KOPT-K1 (cell line): ENCODE measurements at regions not wholly inside any gene's neighbourhood (a gene's known extent, or its start where the extent isn't known, plus 50 kb on each side); places are given as distances from the start of the nearest gene placed in this dataset.
"Not testable (repeated sequence)": the region's sequence is repeated elsewhere in the genome, so short reads cannot be mapped to it uniquely, and the experiment has no call there.

Experiments used
- H3K27ac ChIP-seq: fragments of 200-600 bp; sonication (generic); 2 replicates; pipeline ENCODE4 v1.5.1; 2016; ENCODE audit warnings: antibody characterized with exemption, mild to moderate bottlenecking, low read depth, low read length; ENCODE audit not compliant: poor library complexity, severe bottlenecking
- H3K36me3 ChIP-seq: fragments of 200-600 bp; sonication (generic); 2 replicates; pipeline ENCODE4 v1.5.1; 2017; ENCODE audit warnings: antibody characterized with exemption, mild to moderate bottlenecking, low read length, moderate library complexity; ENCODE audit not compliant: insufficient read depth
- H3K9me3 ChIP-seq: fragments of 200-600 bp; sonication (generic); 2 replicates; pipeline ENCODE4 v1.5.1; 2017; ENCODE audit warnings: antibody characterized with exemption, low read length, mild to moderate bottlenecking; ENCODE audit not compliant: insufficient read depth, poor library complexity, severe bottlenecking

DNA sequence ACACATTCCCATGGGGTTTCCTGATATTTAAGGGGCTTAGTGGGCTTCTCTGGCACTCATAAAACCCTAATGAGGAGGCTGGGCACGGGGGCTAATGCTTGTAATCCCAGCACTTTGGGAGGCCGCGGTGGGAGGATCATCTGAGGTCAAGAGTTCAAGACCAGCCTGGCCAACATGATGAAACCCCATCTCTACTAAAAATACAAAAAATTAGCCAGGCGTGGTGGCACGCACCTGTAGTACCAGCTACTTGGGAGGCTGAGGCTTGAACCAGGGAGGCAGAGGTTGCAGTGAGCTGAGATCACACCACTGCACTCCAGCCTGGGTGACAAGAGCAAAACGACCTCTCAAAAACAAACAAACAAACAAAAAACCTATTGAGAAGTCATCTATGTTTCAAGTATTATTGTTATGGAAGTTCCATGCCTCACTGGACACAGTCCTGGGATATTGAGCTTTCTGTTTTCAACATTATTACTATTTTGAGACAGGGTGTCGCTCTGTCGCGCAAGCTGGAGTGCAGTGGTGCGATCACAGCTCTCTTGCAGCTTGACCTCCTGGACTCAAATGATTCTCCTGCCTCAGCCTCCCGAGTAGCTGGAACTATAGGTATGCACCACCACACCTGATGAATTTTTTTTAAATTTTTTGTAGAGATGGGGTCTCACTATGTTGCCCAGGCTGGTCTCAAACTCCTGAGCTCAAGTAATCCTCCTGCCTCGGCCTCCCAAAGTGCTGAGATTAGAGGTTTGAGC lies 297.9 kb downstream of the GOLGA6L6 start:
- not testable (repeated sequence) for H3K36me3 ChIP-seq, H3K27ac ChIP-seq, H3K9me3 ChIP-seq

DNA sequence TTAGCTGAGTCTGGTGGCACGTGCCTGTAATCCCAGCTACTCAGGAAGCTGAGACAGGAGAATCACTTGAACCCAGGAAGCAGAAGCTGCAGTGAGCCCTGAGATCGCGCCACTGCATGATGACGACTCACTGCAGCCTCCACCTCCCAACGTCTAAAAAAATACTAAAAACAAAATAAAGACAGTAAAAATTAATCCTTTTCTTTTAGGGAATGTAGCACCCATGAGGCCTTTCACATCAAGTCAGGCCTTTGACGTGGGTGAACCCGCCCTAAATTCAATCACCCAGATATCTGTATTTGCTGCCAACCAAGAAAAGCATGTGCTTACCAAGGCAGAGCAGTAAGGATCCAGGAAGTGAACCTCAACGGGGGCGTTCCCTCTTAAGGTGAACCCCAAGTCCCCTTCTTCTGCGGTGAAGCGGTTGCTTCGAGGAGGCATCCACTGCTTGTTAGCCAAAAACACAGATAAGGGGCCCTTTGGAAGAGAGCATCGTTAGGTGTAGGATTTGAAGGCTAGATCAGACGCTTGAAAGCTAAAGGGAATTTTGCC lies 301.2 kb downstream of the GOLGA6L6 start:
- H3K27ac ChIP-seq, H3K36me3 ChIP-seq, H3K9me3 ChIP-seq: not testable (repeated sequence)

DNA sequence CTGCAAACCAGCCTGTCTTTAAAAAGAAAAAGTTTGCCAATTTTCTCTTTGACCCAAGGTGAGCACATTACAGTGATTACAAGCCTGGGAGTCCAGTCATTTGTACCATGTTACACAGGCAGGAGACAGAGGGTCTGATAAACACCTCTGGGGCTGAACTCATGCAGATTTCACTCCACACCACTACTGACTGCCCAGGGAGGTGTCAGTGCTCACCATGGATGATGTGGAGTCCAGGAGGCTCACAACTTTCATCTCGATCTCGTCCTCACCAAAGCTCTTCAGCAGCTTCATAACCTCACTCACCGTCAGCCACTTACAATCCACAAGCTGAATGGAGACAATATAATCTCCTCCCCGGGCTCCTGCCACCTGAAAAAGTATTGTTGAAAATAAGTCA lies 302.4 kb downstream of the GOLGA6L6 start:
- not testable (repeated sequence) for H3K9me3 ChIP-seq, H3K27ac ChIP-seq, H3K36me3 ChIP-seq

DNA sequence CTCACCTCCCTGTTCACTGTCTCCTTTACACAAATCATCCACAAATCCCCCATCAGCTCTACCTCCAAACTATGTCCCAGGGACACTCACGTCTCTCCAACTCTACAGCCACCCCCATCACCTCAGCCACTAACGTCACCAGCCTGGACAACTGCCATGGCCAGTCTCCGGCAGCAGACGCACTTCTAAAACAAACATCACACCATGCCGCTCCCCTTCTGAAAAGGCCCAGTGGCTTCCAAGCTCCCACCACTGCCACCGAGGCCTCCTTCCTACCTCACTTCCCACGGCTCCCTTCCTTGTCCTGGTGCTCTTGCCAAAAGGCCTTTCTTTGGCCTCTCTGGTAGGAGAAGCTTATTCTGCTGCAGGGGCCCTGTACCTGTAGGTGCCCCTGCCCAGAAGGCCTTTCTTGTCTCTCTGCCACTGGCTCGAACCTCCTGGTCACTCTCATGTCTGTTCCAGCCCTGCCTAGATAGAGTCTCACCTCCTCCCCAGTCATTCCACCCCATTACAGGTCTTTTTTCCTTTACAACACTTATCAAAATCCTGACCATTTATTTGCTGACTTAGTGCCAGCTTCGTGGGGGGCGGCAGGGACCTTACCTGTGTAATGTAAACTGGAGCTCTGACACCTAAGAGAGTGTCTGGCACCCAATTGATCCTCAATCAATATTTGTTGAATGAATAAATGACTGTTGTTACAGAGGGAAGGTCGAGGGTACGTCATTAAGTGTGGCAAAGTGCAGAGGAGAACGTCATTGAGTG lies 304.2 kb downstream of the GOLGA6L6 start:
- not testable (repeated sequence) for H3K9me3 ChIP-seq, H3K36me3 ChIP-seq, H3K27ac ChIP-seq

DNA sequence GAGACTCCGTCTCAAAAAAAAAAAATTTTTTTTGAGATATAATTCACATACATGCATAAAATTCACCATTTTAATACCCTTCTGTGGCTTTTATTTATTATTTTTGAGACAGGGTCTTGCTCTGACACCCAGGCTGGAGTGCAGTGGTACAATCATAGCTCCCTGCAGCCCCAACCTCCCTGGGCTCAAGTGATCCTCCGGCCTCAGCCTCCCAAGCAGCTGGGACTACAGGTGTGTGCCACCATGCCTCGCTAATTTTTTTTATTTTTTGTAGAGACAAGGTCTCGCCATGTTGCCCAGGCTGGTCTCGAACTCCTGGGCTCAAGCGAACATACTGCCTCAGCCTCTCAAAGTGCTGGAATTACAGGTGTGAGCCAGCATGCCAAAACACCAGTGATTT lies 305.9 kb downstream of the GOLGA6L6 start:
- not testable (repeated sequence) for H3K9me3 ChIP-seq, H3K27ac ChIP-seq, H3K36me3 ChIP-seq

DNA sequence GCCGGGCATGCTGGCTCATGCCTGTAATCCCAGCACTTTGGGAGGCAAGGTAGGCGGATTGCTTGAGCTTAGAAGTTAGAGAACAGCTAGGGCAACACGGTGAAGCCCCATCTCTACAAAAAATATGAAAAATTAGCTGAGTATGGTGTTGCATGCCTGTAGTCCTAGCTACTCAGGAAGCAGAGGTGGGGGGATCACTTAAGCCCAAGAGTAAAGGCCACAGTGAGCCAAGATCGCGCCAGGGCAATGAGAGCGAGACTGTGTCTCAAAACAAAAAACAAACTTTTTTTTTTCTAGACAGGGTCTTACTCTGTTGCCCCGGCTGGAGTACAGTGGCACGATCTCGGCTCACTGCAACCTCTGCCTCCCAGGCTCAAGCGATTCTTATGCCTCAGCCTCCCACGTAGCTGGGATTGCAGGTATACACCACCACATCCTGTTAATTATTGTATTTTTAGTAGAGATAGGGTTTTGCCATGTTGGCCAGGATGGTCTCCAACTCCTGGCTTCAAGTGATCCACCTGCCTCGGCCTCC lies 307.5 kb downstream of the GOLGA6L6 start:
- not testable (repeated sequence) for H3K9me3 ChIP-seq, H3K36me3 ChIP-seq, H3K27ac ChIP-seq

DNA sequence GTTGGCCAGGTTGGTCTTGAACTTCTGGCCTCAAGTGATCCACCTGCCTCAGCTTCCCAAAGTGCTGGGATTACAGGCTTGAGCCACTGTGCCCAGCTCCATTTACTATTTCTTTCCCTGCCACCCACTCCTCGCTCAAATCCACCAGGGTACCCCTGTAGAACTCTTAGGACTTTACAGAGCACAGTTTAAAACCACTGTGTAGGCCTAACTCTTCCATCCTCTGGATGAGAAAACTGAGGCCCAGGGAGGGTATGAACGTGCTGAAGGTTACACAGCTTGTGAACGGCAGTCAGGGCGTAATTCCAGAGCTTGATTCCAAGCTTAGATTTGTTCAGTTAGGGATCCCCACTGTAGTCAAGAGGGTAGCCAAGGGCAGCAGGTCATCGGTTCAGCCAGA lies 309.1 kb downstream of the GOLGA6L6 start:
- not testable (repeated sequence) for H3K27ac ChIP-seq, H3K36me3 ChIP-seq, H3K9me3 ChIP-seq

DNA sequence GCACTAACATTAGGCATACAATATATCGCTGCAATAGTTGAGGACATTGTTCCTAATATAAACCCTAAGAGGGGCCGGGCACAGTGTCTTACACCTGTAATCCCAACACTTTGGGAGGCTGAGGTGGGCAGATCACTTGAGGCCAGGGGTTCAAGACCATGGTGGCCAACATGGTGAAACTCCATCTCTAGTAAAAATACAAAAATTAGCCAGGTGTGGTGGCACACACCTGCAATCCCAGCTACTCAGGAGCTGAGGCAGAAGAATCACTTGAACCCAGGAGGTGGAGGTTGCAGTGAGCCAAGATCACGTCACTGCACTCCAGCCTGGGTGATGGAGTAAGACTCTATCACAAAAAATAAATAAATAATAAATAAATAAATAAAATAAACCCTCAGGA lies 310.9 kb downstream of the GOLGA6L6 start:
- H3K9me3 ChIP-seq, H3K27ac ChIP-seq, H3K36me3 ChIP-seq: not testable (repeated sequence)

DNA sequence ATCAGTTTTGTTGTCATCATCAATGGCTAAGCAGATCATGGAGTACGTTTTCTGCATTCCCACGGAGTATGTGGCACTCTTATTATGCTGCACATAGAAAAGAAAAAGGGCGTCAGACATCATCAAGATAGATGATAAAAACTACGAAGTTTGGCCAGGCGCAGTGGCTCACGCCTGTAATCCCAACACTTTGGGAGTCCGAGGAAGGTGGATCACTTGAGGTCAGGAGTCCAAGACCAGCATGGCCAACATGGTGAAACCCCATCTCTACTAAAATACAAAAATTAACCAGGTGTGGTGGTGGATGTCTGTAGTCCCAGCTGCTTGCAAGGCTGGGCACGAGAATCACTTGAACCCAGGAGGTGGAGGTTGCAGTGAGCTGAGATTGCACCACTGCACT lies 312.8 kb downstream of the GOLGA6L6 start:
- not testable (repeated sequence) for H3K36me3 ChIP-seq, H3K27ac ChIP-seq, H3K9me3 ChIP-seq

DNA sequence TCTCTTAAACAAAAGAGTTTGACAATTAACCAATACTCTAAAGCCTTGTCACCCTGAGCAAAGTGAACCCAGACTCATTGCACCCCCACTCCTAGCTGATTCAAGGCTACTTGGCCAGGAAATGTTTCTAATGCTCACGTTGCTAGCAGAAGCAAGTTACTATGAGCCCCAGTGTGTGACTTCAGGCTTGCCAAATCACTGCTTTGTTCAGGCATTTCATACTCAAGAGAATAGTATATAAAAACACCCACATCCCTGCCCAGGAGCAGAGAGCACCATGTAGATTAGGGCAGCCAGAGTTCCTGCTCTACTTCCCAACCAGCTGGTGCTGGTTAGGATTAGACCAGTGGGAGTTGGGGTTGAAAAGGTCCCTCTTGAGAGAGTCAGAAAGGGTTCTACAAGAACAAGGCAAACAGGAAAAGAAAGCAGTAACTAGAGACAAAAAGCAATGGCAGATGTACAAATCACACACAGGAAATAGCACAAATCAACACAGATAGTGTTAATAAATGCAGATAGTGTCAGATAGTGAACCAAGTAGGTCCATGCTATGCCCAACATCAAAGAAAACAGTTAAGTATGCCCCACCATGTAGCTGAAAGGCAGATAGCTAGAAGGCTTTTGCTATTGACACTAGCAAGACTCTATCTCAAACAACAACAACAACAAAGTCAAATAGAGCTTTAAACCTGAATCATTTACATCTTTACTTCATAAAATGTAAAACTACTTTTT lies 314.3 kb downstream of the GOLGA6L6 start:
- not testable (repeated sequence) for H3K27ac ChIP-seq, H3K9me3 ChIP-seq, H3K36me3 ChIP-seq

DNA sequence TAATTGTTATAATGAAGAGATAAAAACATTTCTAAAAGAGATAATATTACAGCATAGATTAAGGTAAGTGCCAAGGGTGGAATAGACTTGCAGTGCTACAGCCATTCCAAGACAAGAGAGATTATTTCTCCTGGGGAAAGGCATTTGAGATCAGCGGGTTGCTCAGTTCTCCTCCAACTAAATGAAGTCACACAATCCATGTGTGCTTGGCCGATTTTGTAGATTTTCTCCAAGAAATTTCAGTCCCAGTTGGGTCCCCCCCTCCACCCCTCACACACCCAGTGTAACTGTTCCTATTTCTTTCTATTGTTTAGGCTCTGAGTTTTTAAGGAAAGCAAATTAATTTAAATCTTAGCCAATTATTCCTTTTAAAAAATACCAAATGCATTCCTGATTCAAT lies 315.1 kb downstream of the GOLGA6L6 start:
- not testable (repeated sequence) for H3K27ac ChIP-seq, H3K36me3 ChIP-seq, H3K9me3 ChIP-seq

DNA sequence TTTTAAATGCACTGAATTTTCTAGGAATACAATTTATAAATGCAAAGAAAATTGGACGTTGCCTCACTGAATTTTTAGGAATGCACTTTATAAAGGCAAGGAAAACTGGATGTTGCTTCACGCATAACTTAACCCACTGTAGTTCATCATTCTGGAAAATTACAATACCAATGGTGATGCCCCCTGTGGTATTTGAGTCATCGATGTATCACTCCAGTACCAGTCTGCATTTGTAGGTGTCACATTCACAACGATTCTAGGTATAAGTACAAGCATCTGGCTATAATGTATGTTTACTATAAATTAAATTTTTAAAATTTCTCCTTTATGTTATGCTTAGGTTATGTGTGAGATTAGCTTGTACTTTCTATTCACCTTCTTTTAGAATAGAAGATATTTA lies 320.5 kb downstream of the GOLGA6L6 start:
- H3K27ac ChIP-seq, H3K36me3 ChIP-seq, H3K9me3 ChIP-seq: not testable (repeated sequence)

DNA sequence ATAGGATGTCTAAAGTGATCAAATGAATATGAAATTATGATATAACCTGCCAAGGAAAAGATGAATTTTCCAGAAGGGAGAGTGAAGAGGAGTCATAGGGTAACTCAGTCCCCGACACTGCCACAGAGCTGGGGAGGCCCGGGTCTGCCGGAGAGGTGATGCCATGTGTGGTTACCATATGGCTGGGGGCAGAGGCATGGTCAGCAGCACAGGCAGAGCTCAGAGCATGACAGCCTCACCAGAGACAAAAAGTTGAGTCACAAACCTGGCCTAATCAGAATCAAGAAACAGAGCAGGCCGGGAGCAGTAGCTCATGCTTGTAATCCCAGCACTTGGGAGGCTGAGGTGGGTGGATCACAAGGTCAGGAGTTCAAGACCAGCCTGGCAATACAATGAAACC lies 322.4 kb downstream of the GOLGA6L6 start:
- H3K36me3 ChIP-seq, H3K9me3 ChIP-seq, H3K27ac ChIP-seq: not testable (repeated sequence)

DNA sequence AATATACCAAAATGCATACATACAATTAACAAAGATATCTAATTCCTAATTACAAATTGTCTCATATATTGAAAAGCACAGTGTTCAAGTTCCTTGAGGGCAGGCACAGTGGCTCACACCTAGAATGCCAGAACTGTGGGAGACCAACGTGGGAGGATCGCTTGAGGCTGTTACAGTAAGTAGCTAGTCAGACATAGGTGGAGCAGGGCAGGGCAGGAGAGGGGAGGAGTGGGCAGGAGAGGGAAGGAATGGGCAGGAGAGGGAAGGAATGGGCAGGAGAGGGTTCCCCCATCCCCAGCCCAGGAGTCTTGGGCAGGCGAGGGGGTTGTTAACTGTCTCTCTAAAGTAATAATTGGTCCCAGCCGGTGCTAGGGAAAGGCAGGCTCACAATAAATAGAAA lies 325.9 kb downstream of the GOLGA6L6 start:
- H3K36me3 ChIP-seq, H3K9me3 ChIP-seq: not testable (repeated sequence)

DNA sequence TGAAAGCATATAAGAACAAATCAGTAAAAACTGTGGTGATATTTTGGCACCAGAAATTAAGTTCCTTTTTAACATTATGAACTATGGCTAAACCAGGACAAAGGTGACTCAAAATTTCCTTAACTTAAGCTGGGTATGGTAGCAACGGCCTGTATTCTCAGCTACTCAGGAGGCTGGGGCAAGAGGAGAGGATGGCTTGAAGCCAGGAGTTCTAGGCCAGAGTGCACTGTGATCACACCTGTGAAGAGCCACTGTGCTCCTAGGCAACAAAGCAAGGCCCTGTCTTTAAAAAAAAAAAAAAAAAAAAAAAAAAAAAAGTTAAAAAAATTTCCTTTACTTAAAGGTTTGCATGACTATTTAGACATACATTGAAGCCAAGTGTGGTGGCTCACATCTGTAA lies 327.5 kb downstream of the GOLGA6L6 start:
- not testable (repeated sequence) for H3K36me3 ChIP-seq, H3K27ac ChIP-seq, H3K9me3 ChIP-seq

More for the DNA sequence above, 325.9 kb downstream of the GOLGA6L6 start:
- not testable (repeated sequence) for H3K27ac ChIP-seq
